ENCODE measurements at regions not wholly inside any gene's neighbourhood (a gene's known extent, or its start where the extent isn't known, plus 50 kb on each side); places are given as distances from the start of the nearest gene placed in this dataset.

GRCh38 chr2:221268631-221269030, 303.5 kb downstream of the EPHA4 start:
- Histone ChIP-seq H3K9me2 (replicated peaks; ENCODE audit: control insufficient read depth, low read length) (no peaks in the 10 kb centered on the region), H3K4me3 (ENCODE audit: low read length) (no peak overlapping the region), H3K36me3 (ENCODE audit: control insufficient read depth, low read length) (no peaks in the 10 kb centered on the region), H3K4me1 (ENCODE audit: control insufficient read depth, low read length) (no peaks in the 10 kb centered on the region), H3K4me2 (ENCODE audit: low read length) (no peak overlapping the region), H3K79me2 (ENCODE audit: control insufficient read depth, low read length) (no peaks in the 10 kb centered on the region), H3F3A (ENCODE audit: control insufficient read depth, insufficient read depth) (no peaks in the 10 kb centered on the region), H3K9me3 (ENCODE audit: control insufficient read depth, insufficient read depth, low read length) (no peaks in the 10 kb centered on the region), H4K20me1 (ENCODE audit: control insufficient read depth, insufficient read depth, low read depth, low read length) (no peaks in the 10 kb centered on the region), H3K27ac (ENCODE audit: low read depth, low read length) (no peak overlapping the region), H3K27me3 (ENCODE audit: control insufficient read depth, low read length) (no peaks in the 10 kb centered on the region)
- TF ChIP-seq EZH2phosphoT487 (IDR thresholded peaks at IDR 0.05; ENCODE audit: borderline replicate concordance, low read length): no peak
- TF ChIP-seq, protein P1, sequence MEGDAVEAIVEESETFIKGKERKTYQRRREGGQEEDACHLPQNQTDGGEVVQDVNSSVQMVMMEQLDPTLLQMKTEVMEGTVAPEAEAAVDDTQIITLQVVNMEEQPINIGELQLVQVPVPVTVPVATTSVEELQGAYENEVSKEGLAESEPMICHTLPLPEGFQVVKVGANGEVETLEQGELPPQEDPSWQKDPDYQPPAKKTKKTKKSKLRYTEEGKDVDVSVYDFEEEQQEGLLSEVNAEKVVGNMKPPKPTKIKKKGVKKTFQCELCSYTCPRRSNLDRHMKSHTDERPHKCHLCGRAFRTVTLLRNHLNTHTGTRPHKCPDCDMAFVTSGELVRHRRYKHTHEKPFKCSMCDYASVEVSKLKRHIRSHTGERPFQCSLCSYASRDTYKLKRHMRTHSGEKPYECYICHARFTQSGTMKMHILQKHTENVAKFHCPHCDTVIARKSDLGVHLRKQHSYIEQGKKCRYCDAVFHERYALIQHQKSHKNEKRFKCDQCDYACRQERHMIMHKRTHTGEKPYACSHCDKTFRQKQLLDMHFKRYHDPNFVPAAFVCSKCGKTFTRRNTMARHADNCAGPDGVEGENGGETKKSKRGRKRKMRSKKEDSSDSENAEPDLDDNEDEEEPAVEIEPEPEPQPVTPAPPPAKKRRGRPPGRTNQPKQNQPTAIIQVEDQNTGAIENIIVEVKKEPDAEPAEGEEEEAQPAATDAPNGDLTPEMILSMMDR (IDR thresholded peaks at IDR 0.05; ENCODE audit: low read depth, low read length, poor library complexity, severe bottlenecking): no peak

- Histone ChIP-seq H3K27ac (ENCODE audit: low read depth, low read length) (no peak overlapping the region), H3K79me2 (ENCODE audit: control insufficient read depth, low read length) (no peaks in the 10 kb centered on the region), H3K9me2 (replicated peaks; ENCODE audit: control insufficient read depth, low read length) (no peaks in the 10 kb centered on the region), H4K20me1 (ENCODE audit: control insufficient read depth, insufficient read depth, low read depth, low read length) (no peaks in the 10 kb centered on the region), H3K4me3 (ENCODE audit: low read length) (no peak overlapping the region), H3K4me2 (ENCODE audit: low read length) (no peak overlapping the region), H3K9me3 (ENCODE audit: control insufficient read depth, insufficient read depth, low read length) (no peaks in the 10 kb centered on the region), H3K4me1 (ENCODE audit: control insufficient read depth, low read length) (no peaks in the 10 kb centered on the region), H3F3A (ENCODE audit: control insufficient read depth, insufficient read depth) (no peaks in the 10 kb centered on the region), H3K36me3 (ENCODE audit: control insufficient read depth, low read length) (no peaks in the 10 kb centered on the region), H3K27me3 (ENCODE audit: control insufficient read depth, low read length) (no peaks in the 10 kb centered on the region)
- TF ChIP-seq, protein P1 (IDR thresholded peaks at IDR 0.05; ENCODE audit: low read depth, low read length, poor library complexity, severe bottlenecking): no peak
- no peak for TF ChIP-seq EZH2phosphoT487 (IDR thresholded peaks at IDR 0.05; ENCODE audit: borderline replicate concordance, low read length)
Observed at GRCh38 chr2:221270806-221271205, 301.3 kb downstream of the EPHA4 start.

- Histone ChIP-seq H3K4me2 (ENCODE audit: low read length) (no peak overlapping the region), H3K27me3 (ENCODE audit: control insufficient read depth, low read length) (no peaks in the 10 kb centered on the region), H3K36me3 (ENCODE audit: control insufficient read depth, low read length) (no peaks in the 10 kb centered on the region), H3K9me3 (ENCODE audit: control insufficient read depth, insufficient read depth, low read length) (no peaks in the 10 kb centered on the region), H3K9me2 (replicated peaks; ENCODE audit: control insufficient read depth, low read length) (no peaks in the 10 kb centered on the region), H3K4me1 (ENCODE audit: control insufficient read depth, low read length) (no peaks in the 10 kb centered on the region), H4K20me1 (ENCODE audit: control insufficient read depth, insufficient read depth, low read depth, low read length) (no peaks in the 10 kb centered on the region), H3F3A (ENCODE audit: control insufficient read depth, insufficient read depth) (no peaks in the 10 kb centered on the region), H3K27ac (ENCODE audit: low read depth, low read length) (no peak overlapping the region), H3K4me3 (ENCODE audit: low read length) (no peak overlapping the region), H3K79me2 (ENCODE audit: control insufficient read depth, low read length) (no peaks in the 10 kb centered on the region)
- TF ChIP-seq, protein P1 (IDR thresholded peaks at IDR 0.05; ENCODE audit: low read depth, low read length, poor library complexity, severe bottlenecking): no peak
- TF ChIP-seq EZH2phosphoT487 (IDR thresholded peaks at IDR 0.05; ENCODE audit: borderline replicate concordance, low read length): no peak
Observed at GRCh38 chr2:221272729-221273128, 299.4 kb downstream of the EPHA4 start.

DNA sequence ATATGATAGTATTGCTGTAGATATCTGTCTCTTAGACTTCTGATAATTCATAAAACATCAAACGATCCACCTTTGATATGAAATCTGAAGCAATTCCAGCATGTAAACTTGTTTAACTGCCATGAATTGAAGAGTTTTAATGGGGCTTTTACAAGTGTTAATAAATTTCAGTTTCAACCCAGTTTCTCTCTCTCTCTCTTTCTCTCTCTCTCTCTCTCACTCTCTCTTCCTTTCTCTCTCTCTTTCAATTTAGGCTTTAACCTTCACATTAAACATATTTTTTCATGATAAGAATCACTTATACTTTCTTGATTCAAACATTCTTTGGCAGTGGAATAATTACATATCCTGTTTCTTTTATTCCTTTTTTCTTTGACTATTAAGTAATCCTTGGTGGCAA, 296.1 kb downstream of the EPHA4 start:
- no peaks in the 10 kb centered on the region for H3K9me2 ChIP-seq (replicated peaks; ENCODE audit: control insufficient read depth, low read length)
- TF ChIP-seq, protein P1 (IDR thresholded peaks at IDR 0.05; ENCODE audit: low read depth, low read length, poor library complexity, severe bottlenecking): no peak
- TF ChIP-seq EZH2phosphoT487 (IDR thresholded peaks at IDR 0.05; ENCODE audit: borderline replicate concordance, low read length): no peak
- H3F3A ChIP-seq (ENCODE audit: control insufficient read depth, insufficient read depth): no peaks in the 10 kb centered on the region
- H3K79me2 ChIP-seq (ENCODE audit: control insufficient read depth, low read length): no peaks in the 10 kb centered on the region
- H3K4me1 ChIP-seq (ENCODE audit: control insufficient read depth, low read length): no peaks in the 10 kb centered on the region
- H4K20me1 ChIP-seq (ENCODE audit: control insufficient read depth, insufficient read depth, low read depth, low read length): no peaks in the 10 kb centered on the region
- no peaks in the 10 kb centered on the region for H3K27me3 ChIP-seq (ENCODE audit: control insufficient read depth, low read length)
- H3K4me2 ChIP-seq (ENCODE audit: low read length): no peak overlapping the region
- no peak overlapping the region for H3K27ac ChIP-seq (ENCODE audit: low read depth, low read length)
- no peaks in the 10 kb centered on the region for H3K36me3 ChIP-seq (ENCODE audit: control insufficient read depth, low read length)
- no peaks in the 10 kb centered on the region for H3K9me3 ChIP-seq (ENCODE audit: control insufficient read depth, insufficient read depth, low read length)
- H3K4me3 ChIP-seq (ENCODE audit: low read length): no peak overlapping the region
